AG04450 (cell line): ENCODE measurements at regions not wholly inside any gene's neighbourhood (a gene's known extent, or its start where the extent isn't known, plus 50 kb on each side); places are given as distances from the start of the nearest gene placed in this dataset.

ENCODE experiments used
- CTCF ChIA-PET: fragments of 300-600, 350-600 bp; formaldehyde crosslinking; extraction: SDS; loops from one replicate; lab custom pipeline; 2022; ENCODE audit warnings: antibody characterized with exemption, inconsistent platforms; lab: Charles Lee
- POLR2A ChIA-PET: fragments of 350-600 bp; formaldehyde crosslinking; extraction: SDS; loops from one replicate; lab custom pipeline; 2021; ENCODE audit warnings: antibody characterized with exemption, inconsistent platforms; lab: Yijun Ruan, JAX
- DNase-seq: peaks from one replicate; pipeline ENCODE4 v3.0.0-alpha.2; 2011; ENCODE audit warnings: low read depth, low spot score
- H3K27ac ChIP-seq: one replicate; pipeline ENCODE4 v1.5.1; 2012; ENCODE audit warnings: low read depth, low read length, control low read depth
- H3K27me3 ChIP-seq: one replicate; pipeline ENCODE4 v1.6.0; 2012; ENCODE audit warnings: low read length; ENCODE audit not compliant: control insufficient read depth, insufficient read depth
- H3K4me3 ChIP-seq: 2 replicates; pipeline ENCODE4 v1.5.1; 2011; ENCODE audit warnings: mild to moderate bottlenecking, low read depth, low read length, control low read depth
- H3K9me3 ChIP-seq: 2 replicates; pipeline ENCODE4 v1.5.1; 2012; ENCODE audit warnings: low read length; ENCODE audit not compliant: control insufficient read depth, insufficient read depth
- TF ChIP-seq, protein P1 (sequence below): IDR thresholded peaks from 2 replicates; pipeline ENCODE4 v1.5.1; 2011; ENCODE audit warnings: low read depth, low read length, control low read depth, inconsistent platforms

DNA sequence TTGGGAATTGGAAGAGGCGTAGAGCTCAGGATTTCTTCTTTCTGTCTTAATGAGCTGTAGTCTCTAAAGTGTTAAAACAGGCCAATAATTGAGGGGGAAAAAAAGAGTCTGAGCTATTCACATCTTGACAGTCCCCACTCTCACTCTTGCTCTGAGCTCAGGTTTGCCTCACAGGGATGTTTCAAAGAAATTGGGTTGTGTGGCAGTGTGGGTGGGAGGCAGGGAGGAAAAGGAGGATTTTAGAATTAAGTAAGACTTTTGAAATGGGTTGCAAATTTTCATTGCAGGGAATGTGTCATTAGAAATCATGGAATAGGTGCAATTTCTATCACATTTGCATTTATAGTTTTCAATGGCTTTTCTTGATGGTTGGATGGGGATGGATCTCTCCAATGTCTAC lies 338.8 kb upstream of the KIRREL3 start:
- POLR2A ChIA-PET: no interaction called here
- H3K4me3 ChIP-seq: no peak overlapping the region
- H3K27ac ChIP-seq: no peak overlapping the region
- TF ChIP-seq, protein P1, sequence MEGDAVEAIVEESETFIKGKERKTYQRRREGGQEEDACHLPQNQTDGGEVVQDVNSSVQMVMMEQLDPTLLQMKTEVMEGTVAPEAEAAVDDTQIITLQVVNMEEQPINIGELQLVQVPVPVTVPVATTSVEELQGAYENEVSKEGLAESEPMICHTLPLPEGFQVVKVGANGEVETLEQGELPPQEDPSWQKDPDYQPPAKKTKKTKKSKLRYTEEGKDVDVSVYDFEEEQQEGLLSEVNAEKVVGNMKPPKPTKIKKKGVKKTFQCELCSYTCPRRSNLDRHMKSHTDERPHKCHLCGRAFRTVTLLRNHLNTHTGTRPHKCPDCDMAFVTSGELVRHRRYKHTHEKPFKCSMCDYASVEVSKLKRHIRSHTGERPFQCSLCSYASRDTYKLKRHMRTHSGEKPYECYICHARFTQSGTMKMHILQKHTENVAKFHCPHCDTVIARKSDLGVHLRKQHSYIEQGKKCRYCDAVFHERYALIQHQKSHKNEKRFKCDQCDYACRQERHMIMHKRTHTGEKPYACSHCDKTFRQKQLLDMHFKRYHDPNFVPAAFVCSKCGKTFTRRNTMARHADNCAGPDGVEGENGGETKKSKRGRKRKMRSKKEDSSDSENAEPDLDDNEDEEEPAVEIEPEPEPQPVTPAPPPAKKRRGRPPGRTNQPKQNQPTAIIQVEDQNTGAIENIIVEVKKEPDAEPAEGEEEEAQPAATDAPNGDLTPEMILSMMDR: no peak
- no peaks in the 10 kb centered on the region for H3K9me3 ChIP-seq
- DNase-seq: no peak
- no peaks in the 10 kb centered on the region for H3K27me3 ChIP-seq
- CTCF ChIA-PET: no interaction called here

DNA sequence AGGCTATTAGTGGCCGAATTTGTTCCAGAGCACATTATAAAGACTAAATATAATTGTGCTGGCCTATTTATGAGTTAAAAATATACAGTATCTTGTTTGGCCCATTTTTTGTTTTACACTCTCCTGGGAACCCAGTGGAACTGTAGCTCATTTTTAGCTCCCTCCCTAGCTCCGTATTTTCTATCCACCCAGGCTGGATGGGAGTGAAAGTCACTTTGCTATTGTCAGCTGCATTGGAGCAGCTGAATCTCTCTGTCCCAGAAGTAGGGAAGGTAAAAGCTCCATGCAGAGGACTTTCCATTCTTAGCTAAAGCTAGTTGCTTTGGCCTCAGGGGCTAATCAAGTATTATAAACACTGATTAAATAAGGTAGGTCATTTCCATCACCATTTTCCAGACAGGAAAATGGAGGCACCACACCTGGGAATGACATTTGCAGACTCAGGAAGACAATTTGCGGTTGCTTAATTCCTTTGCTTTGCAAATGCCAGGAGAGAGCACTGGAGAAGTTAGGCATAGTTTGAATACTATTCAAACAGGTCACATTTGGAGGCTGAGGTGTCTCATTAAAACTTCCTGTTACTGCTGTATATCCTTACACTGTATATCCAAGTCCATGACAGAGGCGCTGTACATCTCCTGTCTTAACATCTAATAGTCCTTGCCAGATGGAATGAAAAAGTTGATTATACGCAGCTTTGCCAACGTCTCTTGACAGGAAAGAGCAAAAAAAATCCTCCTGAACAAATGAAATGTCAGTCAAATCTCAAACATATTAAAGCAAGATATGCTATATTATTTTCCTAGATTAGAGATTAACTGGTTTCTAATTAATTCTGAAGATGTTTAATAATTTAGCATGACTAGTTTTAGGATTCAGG lies 338.1 kb upstream of the KIRREL3 start:
- ChIA-PET POLR2A (no interaction called here), CTCF (no interaction called here)
- H3K27me3 ChIP-seq: no peaks in the 10 kb centered on the region
- no peak overlapping the region for H3K27ac ChIP-seq
- DNase-seq: no peak
- TF ChIP-seq, protein P1: no peak
- H3K4me3 ChIP-seq: no peak overlapping the region
- H3K9me3 ChIP-seq: no peaks in the 10 kb centered on the region

DNA sequence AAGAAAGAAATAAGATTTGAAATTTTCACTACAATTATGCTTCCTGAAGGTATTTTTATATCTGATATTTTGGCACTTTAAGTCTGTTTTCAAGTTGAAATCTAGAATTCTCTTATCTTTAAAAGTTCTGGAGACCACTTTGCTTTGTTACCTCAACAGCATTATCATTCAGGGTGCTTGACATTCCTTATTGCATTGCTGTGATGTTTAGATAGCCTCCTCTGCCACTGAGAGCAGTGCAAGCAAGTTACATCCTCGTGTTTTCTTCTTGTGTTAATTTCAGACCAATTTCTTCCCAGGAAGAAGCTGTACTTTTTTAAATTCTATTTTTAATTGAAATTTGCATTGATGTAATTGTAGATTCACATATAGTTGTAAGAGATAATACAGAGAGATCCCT lies 333.9 kb upstream of the KIRREL3 start:
- no peak for DNase-seq
- no peaks in the 10 kb centered on the region for H3K27me3 ChIP-seq
- no peak overlapping the region for H3K4me3 ChIP-seq
- TF ChIP-seq, protein P1: no peak
- H3K9me3 ChIP-seq: no peaks in the 10 kb centered on the region
- no peak overlapping the region for H3K27ac ChIP-seq
- CTCF ChIA-PET: no interaction called here
- POLR2A ChIA-PET: no interaction called here

DNA sequence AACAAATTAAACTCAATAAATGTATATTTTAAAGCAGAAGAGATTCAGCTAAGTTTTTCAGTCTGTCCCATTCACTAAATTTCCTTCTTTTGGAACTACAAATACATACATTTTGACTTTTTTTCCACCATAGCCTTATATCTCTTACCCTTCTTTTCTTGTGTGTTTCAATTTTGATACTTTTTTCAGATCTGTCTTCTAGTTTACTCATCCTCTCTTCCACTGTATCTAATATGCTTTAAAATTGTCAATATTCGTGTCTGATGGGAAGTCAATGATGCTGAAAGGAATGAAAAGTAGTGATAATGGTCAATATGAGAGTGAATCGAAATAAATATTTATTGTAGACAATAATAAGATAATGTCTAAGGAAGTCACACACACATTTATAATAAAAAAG lies 332.3 kb upstream of the KIRREL3 start:
- CTCF ChIA-PET: interaction anchor here (2.3 kb wide), 1 partner anchor 12 kb away, joined by 5 read pairs; no protein-coding TSS in a partner anchor
- Histone ChIP-seq H3K4me3 (no peak overlapping the region), H3K9me3 (no peaks in the 10 kb centered on the region), H3K27me3 (no peaks in the 10 kb centered on the region), H3K27ac (no peak overlapping the region)
- DNase-seq: no peak
- TF ChIP-seq, protein P1: no peak
- POLR2A ChIA-PET: no interaction called here

DNA sequence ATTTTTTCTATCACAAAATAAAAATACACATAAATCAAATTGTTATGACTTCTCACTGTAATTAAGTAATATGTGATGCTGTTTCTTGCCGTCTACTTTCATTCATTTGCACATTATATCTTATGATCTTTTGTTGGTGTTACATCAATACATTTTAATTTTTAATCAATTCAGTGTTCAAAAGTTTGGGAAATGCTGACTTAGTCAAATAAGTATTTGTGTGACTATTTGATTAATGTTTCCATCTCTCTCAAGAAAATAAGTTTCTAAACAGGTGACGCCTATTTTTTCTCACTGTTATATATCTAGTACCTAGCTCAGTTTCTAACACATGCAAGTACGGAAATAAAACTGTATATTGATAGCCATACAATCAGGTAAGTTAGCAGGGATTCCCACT lies 329.5 kb upstream of the KIRREL3 start:
- Histone ChIP-seq H3K9me3 (no peaks in the 10 kb centered on the region), H3K27ac (no peak overlapping the region), H3K4me3 (no peak overlapping the region), H3K27me3 (no peaks in the 10 kb centered on the region)
- ChIA-PET CTCF (no interaction called here), POLR2A (no interaction called here)
- no peak for DNase-seq
- TF ChIP-seq, protein P1: no peak
